B cell (primary cell): ENCODE measurements at regions not wholly inside any gene's neighbourhood (a gene's known extent, or its start where the extent isn't known, plus 50 kb on each side); places are given as distances from the start of the nearest gene placed in this dataset.

ENCODE experiments used
- EZH2 ChIP-seq: IDR thresholded peaks from 2 replicates; pipeline ENCODE4 v1.6.1; 2012; ENCODE audit warnings: borderline replicate concordance, low read depth, mild to moderate bottlenecking, moderate library complexity, low read length; ENCODE audit not compliant: insufficient read depth, poor library complexity, severe bottlenecking
- TF ChIP-seq, protein P1 (sequence below): fragments of 200-600 bp; IDR thresholded peaks from one replicate; pipeline ENCODE4 v1.8.0; 2022; ENCODE audit warnings: antibody characterized with exemption, mild to moderate bottlenecking

DNA sequence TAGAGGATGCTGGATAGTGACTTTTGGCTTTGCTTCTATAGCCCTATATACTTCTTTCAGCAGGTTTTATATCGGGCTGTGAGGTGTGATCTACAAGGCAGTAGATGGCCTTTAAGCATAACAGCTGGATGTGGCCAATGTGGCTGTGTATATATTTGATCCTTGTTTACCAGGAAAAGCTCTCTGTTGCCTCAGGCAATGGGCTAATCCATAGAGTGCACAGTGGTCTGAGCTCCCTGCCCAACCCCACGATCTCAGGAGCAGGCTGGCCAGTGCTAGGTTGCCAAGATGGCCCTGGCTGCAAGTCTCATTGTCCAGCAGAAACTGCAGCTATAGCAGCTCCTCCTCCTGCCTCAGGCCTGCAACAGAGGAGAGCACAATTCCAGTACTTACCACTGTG is 72.3 kb upstream of the SPHKAP start:
- TF ChIP-seq, protein P1, sequence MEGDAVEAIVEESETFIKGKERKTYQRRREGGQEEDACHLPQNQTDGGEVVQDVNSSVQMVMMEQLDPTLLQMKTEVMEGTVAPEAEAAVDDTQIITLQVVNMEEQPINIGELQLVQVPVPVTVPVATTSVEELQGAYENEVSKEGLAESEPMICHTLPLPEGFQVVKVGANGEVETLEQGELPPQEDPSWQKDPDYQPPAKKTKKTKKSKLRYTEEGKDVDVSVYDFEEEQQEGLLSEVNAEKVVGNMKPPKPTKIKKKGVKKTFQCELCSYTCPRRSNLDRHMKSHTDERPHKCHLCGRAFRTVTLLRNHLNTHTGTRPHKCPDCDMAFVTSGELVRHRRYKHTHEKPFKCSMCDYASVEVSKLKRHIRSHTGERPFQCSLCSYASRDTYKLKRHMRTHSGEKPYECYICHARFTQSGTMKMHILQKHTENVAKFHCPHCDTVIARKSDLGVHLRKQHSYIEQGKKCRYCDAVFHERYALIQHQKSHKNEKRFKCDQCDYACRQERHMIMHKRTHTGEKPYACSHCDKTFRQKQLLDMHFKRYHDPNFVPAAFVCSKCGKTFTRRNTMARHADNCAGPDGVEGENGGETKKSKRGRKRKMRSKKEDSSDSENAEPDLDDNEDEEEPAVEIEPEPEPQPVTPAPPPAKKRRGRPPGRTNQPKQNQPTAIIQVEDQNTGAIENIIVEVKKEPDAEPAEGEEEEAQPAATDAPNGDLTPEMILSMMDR = no peak
- TF ChIP-seq EZH2 = no peak
